ENCODE measurements at regions not wholly inside any gene's neighbourhood (a gene's known extent, or its start where the extent isn't known, plus 50 kb on each side); places are given as distances from the start of the nearest gene placed in this dataset.

DNA sequence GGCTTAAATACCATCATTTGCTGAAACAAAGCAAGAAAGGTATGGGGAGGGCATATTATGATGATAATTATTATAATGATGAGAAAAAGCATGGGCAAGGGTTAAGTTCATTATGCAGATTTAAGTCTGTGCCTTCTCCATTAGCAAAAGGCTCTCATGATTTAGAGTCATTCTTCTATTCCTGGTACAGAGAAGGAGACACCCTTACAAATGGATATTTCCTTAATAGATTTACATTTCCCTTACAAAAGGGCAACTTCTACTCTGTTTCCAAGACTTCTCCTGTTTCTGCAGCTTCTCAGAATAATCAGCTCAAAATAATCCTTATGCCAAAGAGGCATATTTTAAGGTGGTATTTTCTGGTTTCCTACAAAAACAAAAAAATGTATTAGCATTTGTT is 121.1 kb upstream of the CAMK1G start:
- TF ChIP-seq, protein P1, sequence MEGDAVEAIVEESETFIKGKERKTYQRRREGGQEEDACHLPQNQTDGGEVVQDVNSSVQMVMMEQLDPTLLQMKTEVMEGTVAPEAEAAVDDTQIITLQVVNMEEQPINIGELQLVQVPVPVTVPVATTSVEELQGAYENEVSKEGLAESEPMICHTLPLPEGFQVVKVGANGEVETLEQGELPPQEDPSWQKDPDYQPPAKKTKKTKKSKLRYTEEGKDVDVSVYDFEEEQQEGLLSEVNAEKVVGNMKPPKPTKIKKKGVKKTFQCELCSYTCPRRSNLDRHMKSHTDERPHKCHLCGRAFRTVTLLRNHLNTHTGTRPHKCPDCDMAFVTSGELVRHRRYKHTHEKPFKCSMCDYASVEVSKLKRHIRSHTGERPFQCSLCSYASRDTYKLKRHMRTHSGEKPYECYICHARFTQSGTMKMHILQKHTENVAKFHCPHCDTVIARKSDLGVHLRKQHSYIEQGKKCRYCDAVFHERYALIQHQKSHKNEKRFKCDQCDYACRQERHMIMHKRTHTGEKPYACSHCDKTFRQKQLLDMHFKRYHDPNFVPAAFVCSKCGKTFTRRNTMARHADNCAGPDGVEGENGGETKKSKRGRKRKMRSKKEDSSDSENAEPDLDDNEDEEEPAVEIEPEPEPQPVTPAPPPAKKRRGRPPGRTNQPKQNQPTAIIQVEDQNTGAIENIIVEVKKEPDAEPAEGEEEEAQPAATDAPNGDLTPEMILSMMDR (IDR thresholded peaks at IDR 0.05) = no peak
- intact Hi-C loops (cut with DNase I) = no loop called here
- no peak overlapping the region for H3K4me3 ChIP-seq
- no peak overlapping the region for H3K27ac ChIP-seq
- H3K4me1 ChIP-seq = no peaks in the 10 kb centered on the region
- H3K27me3 ChIP-seq = no peaks in the 10 kb centered on the region
- no peaks in the 10 kb centered on the region for H3K36me3 ChIP-seq
- H3K9me3 ChIP-seq = no peaks in the 10 kb centered on the region
- no peak for DNase-seq (ENCODE audit: low spot score in 2 of 2)

DNA sequence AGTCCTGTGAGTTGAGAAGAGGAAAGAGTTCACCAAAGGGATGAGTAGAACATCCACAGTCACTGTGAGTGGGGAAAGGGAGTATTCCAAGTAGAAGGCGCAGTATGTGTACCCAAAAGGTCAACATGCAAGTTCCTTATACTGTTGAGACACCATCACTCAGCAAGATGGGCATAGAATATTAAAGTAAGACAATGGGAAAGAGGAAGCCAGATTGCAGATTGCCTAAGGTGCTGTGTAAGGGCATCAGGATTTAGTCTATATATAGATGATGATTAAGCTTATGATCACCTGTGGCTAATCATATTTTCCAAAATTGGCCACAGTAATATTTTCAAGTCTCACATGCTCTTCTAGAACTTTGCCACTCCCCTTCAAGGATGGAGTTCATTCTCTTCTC is 120.1 kb upstream of the CAMK1G start:
- no peaks in the 10 kb centered on the region for H3K36me3 ChIP-seq
- no peak overlapping the region for H3K27ac ChIP-seq
- H3K9me3 ChIP-seq = no peaks in the 10 kb centered on the region
- H3K4me1 ChIP-seq = no peaks in the 10 kb centered on the region
- TF ChIP-seq, protein P1 (IDR thresholded peaks at IDR 0.05) = no peak
- no peaks in the 10 kb centered on the region for H3K27me3 ChIP-seq
- no peak overlapping the region for H3K4me3 ChIP-seq
- no peak for DNase-seq (ENCODE audit: low spot score in 2 of 2)
- intact Hi-C loops (cut with DNase I) = no loop called here

DNA sequence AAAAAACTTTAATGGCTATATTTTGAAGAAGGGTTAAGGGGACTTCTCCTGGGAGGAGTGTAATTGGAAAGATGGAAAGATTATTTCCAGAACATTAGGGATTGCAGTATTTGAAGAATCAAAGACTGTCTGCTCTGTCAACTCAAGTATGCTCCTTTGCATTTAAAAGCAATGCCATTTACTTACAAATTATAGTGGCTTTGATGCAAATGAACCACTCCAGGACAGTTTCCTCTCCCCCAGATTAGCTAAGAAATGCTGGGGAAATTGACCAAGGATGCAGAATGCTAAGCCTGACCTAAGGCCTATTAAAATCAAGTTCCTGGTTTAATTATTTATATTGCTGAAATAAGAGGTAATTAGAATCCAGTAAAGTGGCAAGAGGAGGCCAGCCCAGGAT is 110.5 kb upstream of the CAMK1G start:
- TF ChIP-seq, protein P1 (IDR thresholded peaks at IDR 0.05) = no peak
- H3K9me3 ChIP-seq = no peaks in the 10 kb centered on the region
- H3K4me1 ChIP-seq = no peaks in the 10 kb centered on the region
- H3K4me3 ChIP-seq = no peak overlapping the region
- intact Hi-C loops (cut with DNase I) = no loop called here
- no peaks in the 10 kb centered on the region for H3K27me3 ChIP-seq
- no peak for DNase-seq (ENCODE audit: low spot score in 2 of 2)
- no peak overlapping the region for H3K27ac ChIP-seq
- no peaks in the 10 kb centered on the region for H3K36me3 ChIP-seq

DNA sequence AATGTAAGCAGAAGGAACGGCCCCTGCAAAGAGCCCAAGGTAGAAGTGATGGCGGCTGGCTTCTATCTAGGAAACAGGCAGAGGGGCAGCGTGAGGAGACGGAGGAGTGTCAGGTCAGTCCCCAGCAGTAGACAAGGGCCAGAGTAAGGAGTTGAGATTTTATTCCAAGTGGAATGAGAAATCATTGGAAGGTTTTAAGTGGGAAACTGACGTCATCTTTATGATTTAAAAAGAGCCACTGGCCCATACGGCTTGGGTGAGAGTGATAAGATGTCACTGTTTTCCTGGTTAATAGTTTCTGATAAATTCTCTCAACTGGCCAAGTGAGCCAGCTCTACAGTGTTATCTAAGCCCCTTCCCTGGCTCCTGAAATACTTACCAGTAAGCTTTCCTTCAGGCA is 103.2 kb upstream of the CAMK1G start:
- Histone ChIP-seq H3K4me3 (no peak overlapping the region), H3K36me3 (no peaks in the 10 kb centered on the region), H3K27me3 (no peaks in the 10 kb centered on the region), H3K9me3 (no peaks in the 10 kb centered on the region), H3K27ac (no peak overlapping the region), H3K4me1 (no peaks in the 10 kb centered on the region)
- TF ChIP-seq, protein P1 (IDR thresholded peaks at IDR 0.05) = no peak
- no peak for DNase-seq (ENCODE audit: low spot score in 2 of 2)
- intact Hi-C loops (cut with DNase I) = no loop called here

DNA sequence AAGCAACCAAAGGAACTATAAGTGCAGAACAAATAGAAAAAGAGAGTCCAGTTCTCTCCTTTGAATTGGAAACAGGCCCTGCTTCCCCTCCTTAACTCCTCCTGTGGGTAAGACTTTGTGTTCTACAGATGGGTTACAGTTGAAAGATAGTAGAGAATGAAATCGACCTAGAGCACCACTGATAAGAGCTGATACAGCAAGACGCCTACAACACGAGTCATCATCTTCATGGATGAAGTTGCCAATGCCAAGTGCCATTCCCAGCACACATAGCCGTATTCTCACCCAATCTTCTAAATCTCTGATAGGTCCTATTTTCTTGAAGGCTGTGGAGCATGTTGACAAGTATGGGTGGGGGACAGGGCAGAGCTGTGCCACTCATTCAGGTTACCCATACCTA is 99.8 kb upstream of the CAMK1G start:
- DNase-seq (ENCODE audit: low spot score in 2 of 2) = no peak
- TF ChIP-seq, protein P1 (IDR thresholded peaks at IDR 0.05) = no peak
- no peak overlapping the region for H3K4me3 ChIP-seq
- H3K36me3 ChIP-seq = no peaks in the 10 kb centered on the region
- H3K27me3 ChIP-seq = no peaks in the 10 kb centered on the region
- H3K4me1 ChIP-seq = no peaks in the 10 kb centered on the region
- H3K9me3 ChIP-seq = no peaks in the 10 kb centered on the region
- H3K27ac ChIP-seq = no peak overlapping the region
- intact Hi-C loops (cut with DNase I) = no loop called here

DNA sequence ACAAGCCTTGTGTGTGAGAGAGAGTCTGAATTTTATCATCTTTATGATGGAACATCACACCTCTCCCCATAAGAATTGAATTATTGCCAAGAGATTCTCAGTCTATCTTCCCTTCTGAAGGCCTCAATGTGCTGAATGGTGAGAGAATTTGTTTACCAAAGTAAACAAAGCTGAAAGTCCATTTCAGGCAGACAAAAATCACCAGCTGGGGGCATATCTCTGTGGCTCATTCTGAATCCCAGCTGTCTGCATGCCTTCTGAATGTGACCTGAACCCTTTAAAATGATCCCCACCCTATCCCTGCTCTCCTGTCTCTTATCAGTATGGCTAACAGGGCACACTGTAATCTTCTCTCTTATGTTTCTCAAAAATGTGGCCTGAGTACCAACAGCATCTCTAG is 99.1 kb upstream of the CAMK1G start:
- no peaks in the 10 kb centered on the region for H3K36me3 ChIP-seq
- no peak overlapping the region for H3K4me3 ChIP-seq
- TF ChIP-seq, protein P1 (IDR thresholded peaks at IDR 0.05) = no peak
- no peaks in the 10 kb centered on the region for H3K4me1 ChIP-seq
- H3K27me3 ChIP-seq = no peaks in the 10 kb centered on the region
- no peak overlapping the region for H3K27ac ChIP-seq
- H3K9me3 ChIP-seq = no peaks in the 10 kb centered on the region
- DNase-seq (ENCODE audit: low spot score in 2 of 2) = no peak
- intact Hi-C loops (cut with DNase I) = no loop called here

All from ascending aorta (tissue), 2 donors.